Esophagus muscularis mucosa (tissue), 4 donors: ENCODE measurements at regions not wholly inside any gene's neighbourhood (a gene's known extent, or its start where the extent isn't known, plus 50 kb on each side); places are given as distances from the start of the nearest gene placed in this dataset.

ENCODE experiments used
- DNase-seq: peaks from one replicate; pipeline ENCODE4 v3.0.0-alpha.2; 2017; ENCODE audit errors: extremely low spot score
- H3K27ac ChIP-seq, 4 donors: fragments of 200-600 bp; sonication (generic); replicated peaks in 1 of 4; 1 replicate in 3 of 4; 2 replicates in 1 of 4; pipeline ENCODE4 v1.5.1; 2016 to 2019; ENCODE audit warnings: mild to moderate bottlenecking in 1 of 4
- H3K27me3 ChIP-seq, 4 donors: fragments of 200-600 bp; sonication (generic); one replicate each; pipeline versions ENCODE4 v1.5.1 to v1.6.0; 2016 to 2019
- H3K36me3 ChIP-seq, 4 donors: fragments of 200-600 bp; sonication (generic); one replicate each; pipeline ENCODE4 v1.5.1; 2016 to 2019
- H3K4me1 ChIP-seq, 4 donors: fragments of 200-600 bp; sonication (generic); one replicate each; pipeline ENCODE4 v1.5.1; 2016 to 2019
- H3K4me3 ChIP-seq, 4 donors: fragments of 200-600 bp; sonication (generic); 1 replicate in 2 of 4; 2 replicates in 2 of 4; pipeline ENCODE4 v1.5.1; 2016 to 2019; ENCODE audit warnings: mild to moderate bottlenecking in 4 of 4, moderate library complexity in 1 of 4
- H3K9me3 ChIP-seq, 4 donors: fragments of 200-600 bp; sonication (generic); 1 replicate in 3 of 4; 2 replicates in 1 of 4; pipeline ENCODE4 v1.5.1; 2016 to 2019
- CTCF ChIP-seq, 3 experiments: fragments of 200-600 bp in 2 of 3; fragments of 450-650 bp in 1 of 3; sonication (generic) in 2 of 3; IDR thresholded peaks; one replicate each; pipeline ENCODE4 v1.5.1; 2017 to 2019; ENCODE audit warnings: antibody characterized with exemption in 3 of 3, mild to moderate bottlenecking in 2 of 3, moderate library complexity in 1 of 3
- EP300 ChIP-seq: sonication (generic); formaldehyde crosslinking; IDR thresholded peaks from one replicate; pipeline ENCODE4 v1.6.1; 2017; ENCODE audit warnings: antibody characterized with exemption
- POLR2A ChIP-seq: fragments of 450-650 bp; IDR thresholded peaks from one replicate; pipeline ENCODE4 v1.6.1; 2017; ENCODE audit warnings: antibody characterized with exemption, moderate library complexity, mild to moderate bottlenecking, low read depth
- POLR2AphosphoS5 ChIP-seq, 2 donors: sonication (generic); formaldehyde crosslinking; IDR thresholded peaks; one replicate each; pipeline ENCODE4 v1.6.1; 2017; ENCODE audit warnings: antibody characterized with exemption in 2 of 2
- WGBS: methylation state at CpG from one replicate; pipeline ENCODE4 v1.1.5; 2018; 5-methylcytosine and 5-hydroxymethylcytosine counted together
- intact Hi-C: fragments of 100-400 bp; cut with DNase I; formaldehyde crosslinking; loops from one replicate; pipeline ENCODE4 v1.15.1; 2023

- WGBS: 100% methylated on average over 1 of the region's 1 CpG
- Histone ChIP-seq H3K4me1 (no peaks in the 10 kb centered on the region), H3K4me3 (no peak overlapping the region), H3K36me3 (no peaks in the 10 kb centered on the region), H3K27ac (no peak overlapping the region), H3K9me3 (no peaks in the 10 kb centered on the region), H3K27me3 (no peaks in the 10 kb centered on the region)
- TF ChIP-seq EP300: no peak
- no peak for TF ChIP-seq POLR2AphosphoS5 (IDR thresholded peaks at IDR 0.05)
- no peak for TF ChIP-seq POLR2A
- TF ChIP-seq CTCF (IDR thresholded peaks at IDR 0.05): no peak
- intact Hi-C loops: no loop called here
- no peak for DNase-seq
These were observed 1781.3 kb upstream of the CELF4 start for GRCh38 chr18:39346916-39347315.

- H3K4me1 ChIP-seq: no peaks in the 10 kb centered on the region
- DNase-seq: no peak
- no peak overlapping the region for H3K4me3 ChIP-seq
- intact Hi-C loops: no loop called here
- H3K9me3 ChIP-seq: no peaks in the 10 kb centered on the region
- WGBS: 70% methylated on average over 2 of the region's 2 CpGs
- H3K27me3 ChIP-seq: no peaks in the 10 kb centered on the region
- no peaks in the 10 kb centered on the region for H3K36me3 ChIP-seq
- H3K27ac ChIP-seq: no peak overlapping the region
- TF ChIP-seq CTCF (IDR thresholded peaks at IDR 0.05) (no peak), POLR2A (no peak), POLR2AphosphoS5 (IDR thresholded peaks at IDR 0.05) (no peak), EP300 (no peak)
These were observed 1779.7 kb upstream of the CELF4 start for GRCh38 chr18:39345321-39345720.

- intact Hi-C loops: no loop called here
- Histone ChIP-seq H3K9me3 (no peaks in the 10 kb centered on the region), H3K36me3 (no peaks in the 10 kb centered on the region), H3K27me3 (no peaks in the 10 kb centered on the region), H3K4me3 (no peak overlapping the region), H3K27ac (no peak overlapping the region), H3K4me1 (no peaks in the 10 kb centered on the region)
- DNase-seq: no peak
- WGBS: 87% methylated on average over 5 of the region's 5 CpGs
- TF ChIP-seq CTCF (IDR thresholded peaks at IDR 0.05) (no peak), EP300 (no peak), POLR2A (no peak), POLR2AphosphoS5 (IDR thresholded peaks at IDR 0.05) (no peak)
These were observed 1778.9 kb upstream of the CELF4 start for GRCh38 chr18:39344487-39344886.

GRCh38 chr18:39341129-39341528, 1775.5 kb upstream of the CELF4 start:
- intact Hi-C loops: no loop called here
- no peaks in the 10 kb centered on the region for H3K27me3 ChIP-seq
- WGBS: 84% methylated on average over 2 of the region's 2 CpGs
- H3K27ac ChIP-seq: no peak overlapping the region
- no peaks in the 10 kb centered on the region for H3K9me3 ChIP-seq
- TF ChIP-seq POLR2AphosphoS5 (IDR thresholded peaks at IDR 0.05) (no peak), CTCF (IDR thresholded peaks at IDR 0.05) (no peak), EP300 (no peak), POLR2A (no peak)
- no peak for DNase-seq
- no peaks in the 10 kb centered on the region for H3K4me1 ChIP-seq
- no peaks in the 10 kb centered on the region for H3K36me3 ChIP-seq
- no peak overlapping the region for H3K4me3 ChIP-seq

GRCh38 chr18:39340418-39340817, 1774.8 kb upstream of the CELF4 start:
- DNase-seq: no peak
- intact Hi-C loops: no loop called here
- Histone ChIP-seq H3K27me3 (no peaks in the 10 kb centered on the region), H3K4me1 (no peaks in the 10 kb centered on the region), H3K4me3 (no peak overlapping the region), H3K36me3 (no peaks in the 10 kb centered on the region), H3K9me3 (no peaks in the 10 kb centered on the region), H3K27ac (no peak overlapping the region)
- no peak for TF ChIP-seq EP300
- no peak for TF ChIP-seq CTCF (IDR thresholded peaks at IDR 0.05)
- no peak for TF ChIP-seq POLR2AphosphoS5 (IDR thresholded peaks at IDR 0.05)
- no peak for TF ChIP-seq POLR2A
- WGBS: 90% methylated on average over 1 of the region's 1 CpG
